RPMI8226 (cell line): ENCODE measurements at regions not wholly inside any gene's neighbourhood (a gene's known extent, or its start where the extent isn't known, plus 50 kb on each side); places are given as distances from the start of the nearest gene placed in this dataset.
A peak's percentile ranks its signal among the peaks of the same experiment; 100 is the strongest.

ENCODE experiments used
- DNase-seq: peaks from one replicate; pipeline ENCODE4 v3.0.0-alpha.2; 2015

GRCh38 chr19:29263305-29264135 lies 50.6 kb upstream of the UQCRFS1 start:
- DNase-seq: peak; percentile 30

DNA sequence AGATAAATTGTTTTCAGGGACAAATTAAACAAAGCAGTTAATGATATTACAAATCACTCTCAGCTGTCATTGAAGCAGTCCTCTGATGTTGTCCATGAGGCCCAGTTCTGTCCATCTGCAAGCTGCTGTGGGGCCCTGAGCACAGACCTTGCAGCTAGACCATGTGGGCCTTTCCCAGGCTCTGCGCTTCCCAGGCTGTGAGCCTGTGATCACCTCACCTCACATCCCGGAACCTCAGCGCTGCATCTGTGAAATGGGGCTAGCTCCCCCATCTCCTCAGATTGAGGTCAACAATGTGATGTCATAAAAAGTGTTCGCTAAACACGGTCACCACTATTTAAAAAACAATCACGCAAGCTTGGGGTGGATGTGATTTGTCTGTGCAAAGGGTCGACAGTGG lies 51.9 kb upstream of the UQCRFS1 start:
- no peak for DNase-seq

GRCh38 chr19:29265436-29265835 lies 52.5 kb upstream of the UQCRFS1 start:
- DNase-seq: no peak

- no peak for DNase-seq
These were observed 53.0 kb upstream of the UQCRFS1 start for GRCh38 chr19:29266001-29266400.

DNA sequence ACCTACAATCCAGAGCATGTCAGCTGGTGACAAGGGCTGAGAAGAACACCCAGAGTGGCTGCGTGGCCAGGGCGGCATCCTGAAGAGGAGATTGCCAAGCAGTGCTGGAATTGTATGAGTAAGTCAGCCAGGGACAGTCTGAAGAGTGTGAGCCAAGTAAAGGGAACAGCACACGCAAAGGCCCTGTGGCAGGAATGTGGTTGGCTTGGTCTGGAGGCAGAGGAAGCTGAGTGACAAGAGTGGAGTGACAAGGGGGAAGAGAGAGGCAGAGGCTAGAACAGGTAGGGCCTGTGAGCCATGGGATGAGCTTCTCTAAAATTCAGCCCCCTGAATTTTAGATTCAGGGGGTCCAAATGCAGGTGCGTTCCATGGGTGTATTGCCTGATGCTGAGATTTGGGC lies 53.7 kb upstream of the UQCRFS1 start:
- no peak for DNase-seq

GRCh38 chr19:29267701-29268100 lies 54.8 kb upstream of the UQCRFS1 start:
- DNase-seq: no peak

- no peak for DNase-seq
These were observed 55.2 kb upstream of the UQCRFS1 start for GRCh38 chr19:29268103-29268502.

DNA sequence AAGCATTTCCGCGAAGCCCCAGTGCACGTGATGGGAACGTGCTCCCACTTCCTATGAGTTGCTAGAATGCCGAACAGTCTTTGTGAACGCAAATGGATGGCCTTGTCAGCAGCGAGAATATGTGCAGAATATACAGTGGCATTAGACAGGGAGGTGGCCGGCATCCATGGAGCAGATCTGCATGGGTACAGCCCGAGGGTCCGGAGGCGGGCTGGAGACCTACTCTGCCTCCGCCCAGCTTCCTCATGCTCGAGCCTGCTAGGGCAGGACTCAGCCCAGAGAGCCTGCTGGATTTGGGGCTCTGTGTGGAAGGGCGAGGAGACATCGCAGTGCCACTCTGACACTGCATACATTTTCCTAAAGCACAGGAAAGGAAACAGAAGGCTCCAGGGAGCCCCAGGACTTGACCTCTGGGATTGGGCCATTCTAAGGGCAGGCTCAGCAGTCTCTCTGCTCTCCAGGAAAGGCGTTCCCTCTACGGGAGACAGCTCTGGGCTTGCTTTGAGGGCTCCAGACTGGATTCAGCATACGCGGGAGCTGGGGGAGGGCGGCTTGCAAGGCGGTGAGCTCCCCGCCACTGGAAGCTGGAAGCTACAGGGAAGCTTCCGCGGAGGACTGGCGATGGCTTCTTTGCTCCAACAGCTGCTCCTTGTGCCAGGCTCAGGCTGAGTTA lies 55.9 kb upstream of the UQCRFS1 start:
- no peak for DNase-seq

DNA sequence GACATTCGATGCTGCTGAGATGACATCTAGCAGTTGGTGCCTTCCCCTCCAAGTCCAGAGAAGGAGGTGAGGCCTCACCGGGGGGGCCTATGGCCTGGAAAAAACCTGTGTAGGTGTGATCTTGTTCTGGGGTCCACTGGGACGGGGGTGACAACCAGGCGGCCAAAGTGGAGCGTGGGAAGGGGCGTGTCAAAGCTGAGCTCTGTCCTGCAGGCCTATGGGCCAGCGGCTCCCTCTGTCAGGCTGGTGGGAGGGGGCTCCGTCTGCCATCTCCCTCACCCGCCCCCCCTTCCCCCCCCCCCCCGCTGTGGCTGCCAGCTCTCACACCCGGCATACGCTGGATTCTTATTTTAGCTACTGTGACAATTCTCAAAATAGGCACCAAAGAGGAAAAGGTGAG lies 56.7 kb upstream of the UQCRFS1 start:
- DNase-seq: no peak

- DNase-seq: no peak
These were observed 58.4 kb upstream of the UQCRFS1 start for GRCh38 chr19:29271341-29271740.

GRCh38 chr19:29271911-29272310 lies 59.0 kb upstream of the UQCRFS1 start:
- DNase-seq: no peak

DNA sequence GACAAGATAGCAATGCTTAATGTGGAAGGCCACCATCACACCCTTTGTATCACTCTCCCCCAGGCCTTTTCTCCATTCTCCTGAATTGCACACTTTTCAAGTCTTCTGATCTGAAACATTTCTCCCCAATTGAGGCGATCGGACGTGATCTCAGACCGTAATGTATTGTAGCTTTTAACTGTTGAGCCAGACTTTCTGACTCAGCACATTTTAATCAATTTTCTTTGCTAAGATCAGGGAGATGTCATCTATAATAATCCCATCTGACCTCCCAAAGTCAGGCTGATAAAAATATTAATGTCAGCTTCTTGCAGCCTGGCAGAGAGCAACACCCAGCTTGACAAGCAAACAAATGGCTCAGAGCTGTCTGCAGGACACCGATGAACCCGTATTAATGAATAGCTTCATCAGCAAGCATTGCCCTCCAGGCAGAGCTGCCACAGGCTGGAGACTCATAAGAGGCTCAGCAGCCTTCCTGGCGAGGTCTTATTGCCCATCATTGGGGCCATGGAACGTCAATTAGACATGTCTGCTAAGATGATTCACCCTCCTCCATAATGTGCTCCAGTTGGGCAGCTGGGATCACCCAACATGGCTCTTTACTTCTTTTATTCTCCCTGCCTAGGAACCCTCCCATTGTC lies 60.2 kb upstream of the UQCRFS1 start:
- DNase-seq: no peak

DNA sequence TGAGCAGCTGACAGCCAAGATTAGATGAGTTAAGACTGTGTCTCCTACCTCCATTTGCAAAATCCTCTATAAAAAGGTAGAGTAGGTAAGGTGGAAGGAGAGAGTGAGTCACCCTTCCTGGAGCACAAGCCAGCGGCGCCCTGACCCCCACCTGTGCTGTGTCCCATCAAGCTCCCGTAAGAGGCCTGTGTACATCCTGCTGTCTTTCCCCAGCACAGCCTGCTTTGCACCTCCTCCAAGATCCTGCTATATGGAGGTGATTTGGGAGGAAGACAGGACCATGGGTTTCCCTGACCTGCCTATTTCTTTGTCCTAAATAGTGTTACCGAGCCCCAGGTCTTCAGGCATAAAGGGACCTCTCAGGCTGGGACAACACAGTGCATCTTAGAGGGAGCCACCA lies 62.3 kb upstream of the UQCRFS1 start:
- DNase-seq: no peak

- DNase-seq: peak; percentile 26
These were observed 64.2 kb upstream of the UQCRFS1 start for GRCh38 chr19:29277102-29277501.

DNA sequence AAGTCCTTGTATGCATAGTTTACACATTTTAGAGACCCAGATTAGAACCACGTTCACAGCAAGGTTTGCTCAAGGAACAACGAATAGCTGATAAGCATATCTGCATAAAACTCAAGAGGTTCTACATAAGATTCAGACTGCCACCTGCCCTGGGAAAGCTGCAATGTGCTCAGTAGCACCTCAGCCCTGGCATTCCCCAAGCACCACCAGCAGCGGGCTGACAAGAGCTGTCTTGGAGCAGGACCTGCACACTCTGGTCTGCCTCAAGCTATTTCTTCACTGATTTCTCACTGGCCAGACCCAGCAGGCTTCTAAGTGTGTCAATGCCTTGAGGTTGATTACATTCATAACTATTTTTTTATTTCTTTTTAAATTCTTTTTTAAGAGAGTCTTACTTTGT lies 65.8 kb upstream of the UQCRFS1 start:
- DNase-seq: no peak

DNA sequence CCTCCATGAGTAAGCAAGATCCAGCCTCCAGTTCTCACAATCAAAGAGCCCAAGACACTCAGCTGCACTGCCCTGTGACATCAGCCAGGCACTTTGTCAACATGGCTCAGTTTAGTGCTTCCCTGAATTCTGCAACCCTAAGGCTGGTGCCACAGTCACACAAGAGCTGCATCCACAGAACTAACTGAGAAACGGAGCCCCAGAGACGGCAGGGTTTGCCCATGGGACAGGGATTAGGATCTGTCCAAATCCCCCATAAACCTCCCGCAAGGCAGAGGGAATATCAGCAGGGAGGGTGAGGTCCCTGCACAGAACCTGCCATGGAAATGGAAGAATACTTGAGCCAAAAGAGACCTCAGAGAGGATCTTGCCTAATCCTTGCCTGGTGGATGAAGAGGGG lies 70.4 kb upstream of the UQCRFS1 start:
- no peak for DNase-seq

- no peak for DNase-seq
These were observed 72.3 kb upstream of the UQCRFS1 start for GRCh38 chr19:29285187-29285687.

DNA sequence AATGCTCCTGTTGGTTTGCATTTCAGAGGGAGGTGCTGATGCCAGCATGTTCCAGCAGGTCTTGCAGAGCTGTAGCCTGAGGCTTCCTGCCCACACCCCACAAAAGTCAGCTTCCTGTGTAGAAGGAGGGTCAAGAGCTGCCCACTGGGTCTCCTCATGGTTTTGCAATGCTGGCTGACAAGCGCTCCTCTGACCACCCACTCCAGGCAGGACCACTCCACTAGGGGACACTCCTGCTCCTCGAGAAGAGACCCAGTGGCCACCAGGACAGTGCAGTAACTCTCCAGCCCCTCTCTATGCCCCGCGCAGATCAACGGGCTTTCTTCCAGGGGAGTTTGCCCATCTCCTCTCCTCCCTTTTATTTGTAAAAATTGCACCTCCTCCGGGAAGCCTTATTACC lies 72.9 kb upstream of the UQCRFS1 start:
- no peak for DNase-seq

DNA sequence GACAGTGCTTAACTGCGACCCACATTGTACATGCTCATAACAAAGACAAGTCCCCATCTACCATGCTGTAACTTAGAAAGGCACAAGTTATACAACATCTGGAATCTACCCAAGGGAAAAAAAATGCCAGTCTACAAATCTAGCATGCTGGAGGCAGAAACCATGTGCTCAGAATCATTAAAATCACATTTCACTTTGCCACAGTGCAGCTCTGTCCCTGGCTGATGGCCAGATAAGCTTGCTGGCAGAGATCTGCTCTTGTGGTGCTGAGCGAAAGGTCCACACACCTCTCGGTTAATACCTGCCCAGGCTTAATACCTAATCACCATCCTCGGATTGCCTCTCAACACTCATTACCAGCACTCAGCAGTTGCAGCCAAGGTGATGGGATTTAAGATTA lies 74.1 kb upstream of the UQCRFS1 start:
- peak; percentile 16 for DNase-seq

DNA sequence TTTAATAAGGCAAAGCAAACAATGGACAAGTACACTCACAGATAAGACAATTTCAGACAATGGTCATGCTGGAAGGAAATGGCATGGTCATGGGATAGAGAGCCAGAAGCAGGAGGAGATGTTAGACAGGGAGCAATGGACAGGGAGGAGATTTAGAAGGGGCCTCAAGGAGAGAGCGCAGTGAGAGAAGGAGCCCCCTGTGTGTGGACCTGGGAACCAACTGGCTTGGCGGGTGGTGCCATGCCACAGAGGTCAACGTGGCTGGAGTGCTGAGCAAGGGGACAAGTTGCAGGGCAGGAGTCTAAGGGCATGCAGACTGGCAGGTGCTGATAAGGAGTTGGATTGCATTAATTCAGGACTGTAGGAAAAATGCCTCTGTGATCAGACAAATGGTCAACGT lies 75.3 kb upstream of the UQCRFS1 start:
- DNase-seq: no peak

DNA sequence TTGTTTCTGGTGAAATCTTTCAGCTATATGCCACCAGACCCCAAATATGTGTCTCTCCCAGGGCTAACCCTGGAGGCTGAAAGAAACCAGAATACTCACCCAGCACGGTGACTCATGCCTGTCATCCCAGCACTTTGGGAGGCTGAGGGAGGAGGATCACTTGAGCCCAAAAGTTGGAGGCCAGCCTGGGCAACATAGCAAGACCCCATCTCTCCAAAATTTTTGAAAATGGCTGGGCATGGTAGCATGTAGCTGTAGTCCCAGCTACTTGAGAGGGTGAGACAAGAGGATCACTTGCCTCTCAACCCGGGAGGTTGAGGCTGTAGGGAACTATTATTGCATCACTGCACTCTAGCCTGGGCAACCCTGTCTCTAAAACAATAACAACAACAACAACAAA lies 76.1 kb upstream of the UQCRFS1 start:
- no peak for DNase-seq

DNA sequence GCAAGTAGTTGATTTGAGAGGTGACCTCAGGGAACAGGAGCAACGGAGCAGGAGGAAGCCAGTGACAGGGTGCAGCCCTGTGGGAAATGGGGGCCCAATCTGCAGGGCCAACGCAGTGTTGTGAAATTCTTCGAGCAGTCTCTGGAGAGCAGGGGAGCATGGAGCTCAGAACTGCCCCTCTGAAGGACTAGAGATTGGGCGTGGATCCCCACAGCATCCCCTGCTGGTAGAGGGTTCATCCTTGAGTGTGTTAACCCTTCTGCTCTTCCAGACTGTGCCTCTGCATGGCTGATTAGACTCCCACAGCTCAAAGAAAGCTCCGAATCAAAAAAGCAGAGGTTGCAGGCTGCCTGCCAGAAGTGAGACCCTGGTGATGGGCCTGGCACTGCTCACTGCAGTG lies 77.9 kb upstream of the UQCRFS1 start:
- no peak for DNase-seq

DNA sequence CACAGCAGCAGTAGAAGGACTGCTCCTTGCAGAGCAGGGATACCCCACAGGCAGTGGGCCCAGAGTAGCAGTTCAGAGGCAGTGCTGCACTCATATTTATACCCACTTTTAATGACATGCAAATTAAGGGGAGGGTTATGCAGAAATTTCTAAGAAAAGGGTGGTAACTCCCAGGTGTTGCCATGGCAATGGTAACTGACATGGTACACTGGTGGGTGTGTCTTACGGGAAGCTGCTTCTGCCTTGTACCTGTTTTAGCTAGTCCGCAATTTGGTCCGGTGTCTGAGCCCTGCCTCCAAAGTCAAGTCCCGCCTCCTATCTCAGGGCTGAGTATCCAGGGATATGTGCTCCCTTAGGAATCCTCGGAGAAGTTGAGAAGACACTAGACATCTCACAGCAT lies 79.2 kb upstream of the UQCRFS1 start:
- DNase-seq: no peak

DNA sequence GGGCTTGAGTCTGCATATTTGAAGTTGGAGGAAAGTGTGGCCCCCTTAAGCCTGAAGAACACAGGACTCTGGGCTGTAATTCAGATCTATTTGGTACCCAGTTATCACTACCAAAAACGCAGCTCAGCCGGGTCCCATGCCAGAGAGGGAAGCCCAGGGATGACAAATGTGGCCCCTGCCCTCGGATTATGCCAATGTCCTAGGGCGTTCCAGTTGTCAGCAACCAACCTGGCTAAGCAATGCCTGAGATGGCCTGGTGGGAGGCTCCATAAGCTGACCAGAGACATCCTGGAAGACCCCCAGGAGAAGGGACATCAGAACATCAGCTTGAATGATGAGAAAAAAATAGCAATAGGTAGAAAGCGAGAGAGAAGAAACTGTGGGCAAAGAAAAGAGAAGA lies 79.6 kb upstream of the UQCRFS1 start:
- DNase-seq: no peak
